K562 (cell line): ENCODE measurements at regions not wholly inside any gene's neighbourhood (a gene's known extent, or its start where the extent isn't known, plus 50 kb on each side); places are given as distances from the start of the nearest gene placed in this dataset.

Source experiments
- ATAC-seq: fragments of 200-7000 bp; cut with Tn5 transposase; 3 replicates; pipeline ENCODE4 v1.9.1; 2020; ENCODE audit warnings: moderate library complexity
- BruUV-seq: library from RNA; stranded (reverse); fragments of 400-500 nt; replicated peaks from 2 replicates; lab custom pipeline; 2021; lab: Mats Ljungman, UMichigan
- CTCF ChIA-PET: fragments of 300-600 bp; formaldehyde crosslinking; extraction: SDS; loops from one replicate; lab custom pipeline; 2021; ENCODE audit warnings: low intra/inter-chr PET ratio; lab: Yijun Ruan, JAX
- POLR2A ChIA-PET: fragments of 300-600, 350-650 bp; sonication (Branson Sonifier 250); formaldehyde crosslinking; extraction: SDS; loops from one replicate; lab custom pipeline; 2021; ENCODE audit warnings: antibody characterized with exemption, inconsistent platforms; lab: Yijun Ruan, JAX
- DNase-seq, 4 experiments: peaks; one replicate each; pipeline versions ENCODE4 v3.0.0 to v3.0.0-alpha.2; 2011 to 2018; ENCODE audit warnings: low spot score in 3 of 4, mixed read lengths in 3 of 4; ENCODE audit errors: extremely low read depth in 1 of 4
- FAIRE-seq: peaks from 2 replicates; lab custom pipeline; 2011; peaks lifted over from hg19 to GRCh38; lab: Jason Lieb, UNC
- H2AFZ ChIP-seq: 2 replicates; pipeline ENCODE4 v1.6.0; 2011; ENCODE audit warnings: low read depth, low read length, control low read depth, inconsistent platforms
- H3K27ac ChIP-seq: fragments of 200-600 bp; 3 replicates; pipeline ENCODE4 v1.8.0; 2011; ENCODE audit warnings: low read depth, mild to moderate bottlenecking, control low read depth, inconsistent platforms, low read length, moderate library complexity, mixed read lengths; ENCODE audit errors: extremely low read depth
- H3K27me3 ChIP-seq, 2 experiments: fragments of 300-600 bp in 1 of 2; 2 replicates in 1 of 2; 3 replicates in 1 of 2; pipeline versions ENCODE4 v1.6.0 to v1.8.0; 2011; ENCODE audit warnings: inconsistent platforms in 2 of 2, low read length in 2 of 2, mild to moderate bottlenecking in 1 of 2, mixed read lengths in 1 of 2, moderate library complexity in 1 of 2; ENCODE audit not compliant: control insufficient read depth in 2 of 2, insufficient read depth in 2 of 2
- H3K36me3 ChIP-seq: fragments of 300-600 bp; 3 replicates; pipeline ENCODE4 v1.8.0; 2011; ENCODE audit warnings: mild to moderate bottlenecking, low read length, inconsistent platforms; ENCODE audit not compliant: control insufficient read depth, insufficient read depth
- H3K4me1 ChIP-seq, 2 experiments: fragments of 200-600 bp in 1 of 2; replicated peaks in 1 of 2; 2 replicates in 1 of 2; 3 replicates in 1 of 2; pipeline versions ENCODE4 v1.5.1 to v1.8.0; 2011; ENCODE audit warnings: inconsistent platforms in 2 of 2, low read length in 2 of 2, mild to moderate bottlenecking in 1 of 2, mixed read lengths in 1 of 2, moderate library complexity in 1 of 2; ENCODE audit not compliant: control insufficient read depth in 2 of 2, insufficient read depth in 2 of 2
- H3K4me2 ChIP-seq: 2 replicates; pipeline ENCODE4 v1.6.1; 2011; ENCODE audit warnings: low read length, control low read depth, inconsistent platforms, mixed read lengths; ENCODE audit not compliant: insufficient read depth
- H3K4me3 ChIP-seq: fragments of 200-600 bp; sonication (generic), shearing (Covaris generic); 2 replicates; pipeline ENCODE4 v1.5.1; 2016; ENCODE audit warnings: control low read depth, inconsistent platforms
- H3K79me2 ChIP-seq: fragments of 200-600 bp; 3 replicates; pipeline ENCODE4 v1.8.0; 2011; ENCODE audit warnings: low read length, inconsistent platforms; ENCODE audit not compliant: control insufficient read depth, insufficient read depth
- H3K9ac ChIP-seq, 2 experiments: 2 replicates each; pipeline versions ENCODE4 v1.6.0 to v1.6.1; 2011; ENCODE audit warnings: low read depth in 2 of 2, low read length in 2 of 2, control low read depth in 1 of 2, inconsistent platforms in 1 of 2, mild to moderate bottlenecking in 1 of 2, mixed read lengths in 1 of 2; ENCODE audit not compliant: insufficient read depth in 1 of 2
- H3K9me1 ChIP-seq: one replicate; pipeline ENCODE4 v1.6.0; 2011; ENCODE audit warnings: inconsistent platforms, mild to moderate bottlenecking, low read length, moderate library complexity; ENCODE audit not compliant: control insufficient read depth, insufficient read depth
- H3K9me3 ChIP-seq: replicated peaks from 2 replicates; pipeline ENCODE4 v1.5.1; 2011; ENCODE audit warnings: low read depth, low read length, inconsistent platforms; ENCODE audit not compliant: control insufficient read depth, insufficient read depth
- H4K20me1 ChIP-seq: replicated peaks from 2 replicates; pipeline ENCODE4 v1.6.1; 2011; ENCODE audit warnings: low read length, inconsistent platforms, mixed read lengths; ENCODE audit not compliant: control insufficient read depth, insufficient read depth
- CXXC5 ChIP-seq: fragments of 250-450 bp; sonication (Bioruptor Pico); IDR thresholded peaks from 2 replicates; pipeline ENCODE4 v1.8.0; 2022; ENCODE audit warnings: inconsistent platforms, mild to moderate bottlenecking, moderate library complexity
- MAZ ChIP-seq, 2 experiments: fragments of 450-650 bp in 1 of 2; sonication (generic) in 1 of 2; formaldehyde crosslinking; IDR thresholded peaks in 1 of 2; conservative IDR thresholded peaks in 1 of 2; 2 replicates each; pipeline versions ENCODE4 v1.4.0 to v1.5.0; 2020; ENCODE audit warnings: mild to moderate bottlenecking in 1 of 2, missing genetic modification reagents in 1 of 2
- WGBS: fragments of 100-300 bp; shearing (Covaris generic); methylation state at CpG from one replicate; pipeline ENCODE4 v1.1.6; 2016; ENCODE audit warnings: low coverage, mixed read lengths; ENCODE audit not compliant: insufficient coverage; ENCODE audit errors: missing lambda C conversion rate; 5-methylcytosine and 5-hydroxymethylcytosine counted together
- in situ Hi-C: fragments of 300-500 bp; cut with MboI; formaldehyde crosslinking; loops from 4 replicates; pipeline ENCODE4 v1.15.0; 2018; ENCODE audit warnings: inconsistent platforms, mixed read lengths
- intact Hi-C: fragments of 100-400 bp; cut with micrococcal nuclease; formaldehyde crosslinking; loops from 2 replicates; pipeline ENCODE4 v1.14.2; 2022
- TF ChIP-seq, protein P1 (sequence below): fragments of 250-450 bp; sonication (Bioruptor Pico); IDR thresholded peaks from 2 replicates; pipeline ENCODE4 v1.5.0; 2022; ENCODE audit warnings: mild to moderate bottlenecking
- TF ChIP-seq, protein P2 (sequence below): sonication (generic); formaldehyde crosslinking; IDR thresholded peaks from 2 replicates; pipeline ENCODE4 v1.8.0; 2023; ENCODE audit warnings: mild to moderate bottlenecking, missing genetic modification reagents

DNA sequence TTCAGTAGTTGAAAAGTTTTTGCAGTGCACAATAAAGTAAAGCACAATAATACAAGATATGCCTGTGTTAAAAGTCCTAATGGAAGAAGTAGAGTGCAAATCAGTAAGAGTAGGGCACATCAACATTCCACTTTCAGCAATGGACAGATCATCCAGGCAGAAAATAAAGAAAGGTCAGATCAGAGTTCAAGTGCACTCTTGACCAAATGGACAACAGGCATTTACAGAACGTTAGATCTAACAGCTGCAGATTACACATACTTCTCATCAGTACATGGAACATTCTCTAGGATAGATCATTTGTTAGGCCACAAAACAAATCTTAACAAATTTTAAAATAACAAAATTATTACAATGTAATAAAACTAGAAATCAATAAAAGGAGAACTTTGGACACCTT lies 1373.5 kb upstream of the PABPC4L start:
- no peak overlapping the region for H3K4me2 ChIP-seq
- intact Hi-C loops = no loop called here

More for the DNA sequence above, 1373.5 kb upstream of the PABPC4L start:
- Histone ChIP-seq H3K9me1 (no peaks in the 10 kb centered on the region), H3K9ac (no peak overlapping the region), H3K36me3 (no peaks in the 10 kb centered on the region), H3K9me3 (no peaks in the 10 kb centered on the region), H3K27ac (no peak overlapping the region), H3K4me1 (no peaks in the 10 kb centered on the region), H4K20me1 (no peaks in the 10 kb centered on the region), H3K4me3 (no peak overlapping the region), H2AFZ (no peak overlapping the region), H3K79me2 (no peaks in the 10 kb centered on the region), H3K27me3 (no peaks in the 10 kb centered on the region)
- ChIA-PET CTCF (no interaction called here), POLR2A (no interaction called here)
- DNase-seq (no peak), FAIRE-seq (no peak), ATAC-seq (no peak)
- WGBS = 0% methylated on average over 1 of the region's 1 CpG
- no TSS peak for BruUV-seq
- in situ Hi-C loops = no loop called here
- TF ChIP-seq, protein P1, sequence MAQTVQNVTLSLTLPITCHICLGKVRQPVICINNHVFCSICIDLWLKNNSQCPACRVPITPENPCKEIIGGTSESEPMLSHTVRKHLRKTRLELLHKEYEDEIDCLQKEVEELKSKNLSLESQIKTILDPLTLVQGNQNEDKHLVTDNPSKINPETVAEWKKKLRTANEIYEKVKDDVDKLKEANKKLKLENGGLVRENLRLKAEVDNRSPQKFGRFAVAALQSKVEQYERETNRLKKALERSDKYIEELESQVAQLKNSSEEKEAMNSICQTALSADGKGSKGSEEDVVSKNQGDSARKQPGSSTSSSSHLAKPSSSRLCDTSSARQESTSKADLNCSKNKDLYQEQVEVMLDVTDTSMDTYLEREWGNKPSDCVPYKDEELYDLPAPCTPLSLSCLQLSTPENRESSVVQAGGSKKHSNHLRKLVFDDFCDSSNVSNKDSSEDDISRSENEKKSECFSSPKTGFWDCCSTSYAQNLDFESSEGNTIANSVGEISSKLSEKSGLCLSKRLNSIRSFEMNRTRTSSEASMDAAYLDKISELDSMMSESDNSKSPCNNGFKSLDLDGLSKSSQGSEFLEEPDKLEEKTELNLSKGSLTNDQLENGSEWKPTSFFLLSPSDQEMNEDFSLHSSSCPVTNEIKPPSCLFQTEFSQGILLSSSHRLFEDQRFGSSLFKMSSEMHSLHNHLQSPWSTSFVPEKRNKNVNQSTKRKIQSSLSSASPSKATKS = no peak
- TF ChIP-seq CXXC5 (CRISPR knock-in tag) = no peak
- TF ChIP-seq, protein P2, sequence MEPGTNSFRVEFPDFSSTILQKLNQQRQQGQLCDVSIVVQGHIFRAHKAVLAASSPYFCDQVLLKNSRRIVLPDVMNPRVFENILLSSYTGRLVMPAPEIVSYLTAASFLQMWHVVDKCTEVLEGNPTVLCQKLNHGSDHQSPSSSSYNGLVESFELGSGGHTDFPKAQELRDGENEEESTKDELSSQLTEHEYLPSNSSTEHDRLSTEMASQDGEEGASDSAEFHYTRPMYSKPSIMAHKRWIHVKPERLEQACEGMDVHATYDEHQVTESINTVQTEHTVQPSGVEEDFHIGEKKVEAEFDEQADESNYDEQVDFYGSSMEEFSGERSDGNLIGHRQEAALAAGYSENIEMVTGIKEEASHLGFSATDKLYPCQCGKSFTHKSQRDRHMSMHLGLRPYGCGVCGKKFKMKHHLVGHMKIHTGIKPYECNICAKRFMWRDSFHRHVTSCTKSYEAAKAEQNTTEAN (CRISPR knock-in tag) = no peak
- no peak for TF ChIP-seq MAZ (CRISPR knock-in tag; conservative IDR thresholded peaks at IDR 0.05 in 1 of 2, IDR thresholded peaks at IDR 0.05 in 1 of 2)
